NB4 (cell line): ENCODE measurements at regions not wholly inside any gene's neighbourhood (a gene's known extent, or its start where the extent isn't known, plus 50 kb on each side); places are given as distances from the start of the nearest gene placed in this dataset.

Source experiments
- DNase-seq: peaks from one replicate; pipeline ENCODE4 v3.0.0; 2010; ENCODE audit warnings: low read depth
- H3K4me3 ChIP-seq: one replicate; pipeline ENCODE4 v1.5.1; 2011; ENCODE audit warnings: mild to moderate bottlenecking, low read depth, low read length, moderate library complexity
- CTCF ChIP-seq: IDR thresholded peaks from one replicate; pipeline ENCODE4 v1.5.1; 2012; ENCODE audit warnings: low read depth, low read length
- MAX ChIP-seq: IDR thresholded peaks from 2 replicates; pipeline ENCODE4 v1.6.1; 2011; ENCODE audit warnings: low read depth, low read length
- MYC ChIP-seq: IDR thresholded peaks from 2 replicates; pipeline ENCODE4 v1.6.1; 2011; ENCODE audit warnings: low read depth, low read length
- POLR2A ChIP-seq: IDR thresholded peaks from 2 replicates; pipeline ENCODE4 v1.6.1; 2011; ENCODE audit warnings: mild to moderate bottlenecking; ENCODE audit not compliant: insufficient read length; ENCODE audit errors: extremely low read depth

GRCh38 chr4:178602833-178603232, 1160.6 kb upstream of the AGA start:
- no peak for DNase-seq
- H3K4me3 ChIP-seq, result no peak overlapping the region
- no peak for TF ChIP-seq POLR2A
- TF ChIP-seq CTCF, result no peak
- TF ChIP-seq MAX, result no peak
- no peak for TF ChIP-seq MYC

GRCh38 chr4:178611062-178611461, 1168.8 kb upstream of the AGA start:
- TF ChIP-seq MAX, result no peak
- no peak for TF ChIP-seq MYC
- TF ChIP-seq CTCF, result no peak
- no peak overlapping the region for H3K4me3 ChIP-seq
- no peak for DNase-seq

GRCh38 chr4:178612733-178613132, 1170.5 kb upstream of the AGA start:
- H3K4me3 ChIP-seq, result no peak overlapping the region
- TF ChIP-seq MYC (no peak), POLR2A (no peak), CTCF (no peak), MAX (no peak)
- DNase-seq, result no peak

GRCh38 chr4:178632415-178632814, 1190.2 kb upstream of the AGA start:
- no peak for DNase-seq
- TF ChIP-seq MAX, result no peak
- TF ChIP-seq POLR2A, result no peak
- TF ChIP-seq MYC, result no peak
- TF ChIP-seq CTCF, result no peak
- no peak overlapping the region for H3K4me3 ChIP-seq

GRCh38 chr4:178633263-178633662, 1191.0 kb upstream of the AGA start:
- TF ChIP-seq CTCF (peak; percentile 15), MYC (no peak)
- H3K4me3 ChIP-seq, result no peak overlapping the region
- DNase-seq, result peak; percentile 7

GRCh38 chr4:178664621-178665020, 1222.4 kb upstream of the AGA start:
- no peak overlapping the region for H3K4me3 ChIP-seq
- no peak for DNase-seq
- TF ChIP-seq CTCF, result no peak
- no peak for TF ChIP-seq MAX
- TF ChIP-seq POLR2A, result no peak
- no peak for TF ChIP-seq MYC
